ENCODE measurements at regions not wholly inside any gene's neighbourhood (a gene's known extent, or its start where the extent isn't known, plus 50 kb on each side); places are given as distances from the start of the nearest gene placed in this dataset.

DNA sequence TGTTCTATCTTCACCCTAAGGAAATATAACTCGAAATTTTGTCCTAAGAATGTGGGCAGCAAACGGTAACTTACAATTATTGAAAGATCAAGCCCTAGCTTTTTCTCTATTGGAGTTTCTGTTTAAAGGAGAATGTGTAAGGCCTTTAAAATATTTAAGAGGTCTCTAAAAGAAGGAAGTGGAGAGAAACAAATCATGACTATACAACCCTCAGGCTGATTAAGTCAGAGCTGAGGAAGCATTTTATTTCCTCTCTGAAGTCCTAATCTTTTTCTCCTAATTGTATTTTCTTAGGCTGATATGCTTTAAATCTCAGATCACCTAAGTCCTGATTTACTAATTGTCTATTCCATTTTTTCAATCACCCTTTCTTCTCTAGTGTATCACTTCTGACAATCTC, 1708.8 kb upstream of the C9orf72 start:
- TF ChIP-seq RAD21 (IDR thresholded peaks at IDR 0.05; ENCODE audit: low read length) (no peak), RFX5 (IDR thresholded peaks at IDR 0.05; ENCODE audit: low read depth, low read length) (no peak), SMC3 (IDR thresholded peaks at IDR 0.05; ENCODE audit: low read depth, low read length) (no peak), NFE2L2 (IDR thresholded peaks at IDR 0.05; ENCODE audit: low read depth, low read length) (no peak), FOS (IDR thresholded peaks at IDR 0.05; ENCODE audit: low read depth, low read length) (no peak), BHLHE40 (IDR thresholded peaks at IDR 0.05; ENCODE audit: low read depth, low read length) (no peak), POLR2A (IDR thresholded peaks at IDR 0.05; ENCODE audit: low read depth, low read length) (no peak)
- Histone ChIP-seq H3K4me1 (ENCODE audit: control insufficient read depth, insufficient read depth, low read length) (no peaks in the 10 kb centered on the region), H4K20me1 (ENCODE audit: insufficient read depth, low read length) (no peaks in the 10 kb centered on the region), H4K8ac (ENCODE audit: low read depth in 2 of 2, low read length in 2 of 2) (no peak overlapping the region), H3K9ac (ENCODE audit: low read depth, low read length) (no peak overlapping the region), H3K4me3 (ENCODE audit: insufficient read depth, low read depth, low read length) (no peak overlapping the region), H2BK20ac (ENCODE audit: low read depth, low read length) (no peak overlapping the region), H3K36me3 (ENCODE audit: control insufficient read depth, insufficient read depth, low read length) (no peaks in the 10 kb centered on the region), H2AK5ac (ENCODE audit: low read depth, low read length) (no peak overlapping the region), H2BK120ac (ENCODE audit: low read depth, low read length) (no peak overlapping the region), H2BK5ac (ENCODE audit: low read depth, low read length, poor library complexity, severe bottlenecking) (no peak overlapping the region), H3K4me2 (ENCODE audit: low read depth, low read length) (no peak overlapping the region), H3K9me1 (ENCODE audit: insufficient read depth, low read length) (no peaks in the 10 kb centered on the region), H3K56ac (ENCODE audit: extremely low read depth, insufficient read depth, low read length) (no peak overlapping the region), H3K27me3 (ENCODE audit: control insufficient read depth, insufficient read depth, low read length) (no peaks in the 10 kb centered on the region), H4K91ac (ENCODE audit: insufficient read depth, low read depth, low read length) (no peak overlapping the region), H3K4ac (ENCODE audit: low read depth, low read length) (no peak overlapping the region), H2AFZ (replicated peaks; ENCODE audit: low read length, poor library complexity) (no peak overlapping the region), H2BK15ac (ENCODE audit: low read depth, low read length) (no peak overlapping the region), H3K18ac (ENCODE audit: low read depth, low read length) (no peak overlapping the region), H3K23ac (ENCODE audit: low read depth, low read length) (no peak overlapping the region), H3K9me3 (ENCODE audit: control insufficient read depth, insufficient read depth, low read length) (peaks cover 2% of the 10 kb centered on the region; the same call in 1 of the 2 replicates), H4K5ac (ENCODE audit: low read depth, low read length) (no peak overlapping the region), H3K27ac (ENCODE audit: insufficient read depth, low read length) (no peak overlapping the region), H3K79me1 (ENCODE audit: low read depth in 1 of 2, low read length in 2 of 2) (no peaks in the 10 kb centered on the region), H3K14ac (replicated peaks; ENCODE audit: low read depth, low read length) (no peak overlapping the region), H2AK9ac (replicated peaks; ENCODE audit: low read depth, low read length, poor library complexity) (no peak overlapping the region)
- ChIA-PET CTCF (no interaction called here), POLR2A (ENCODE audit: unreplicated experiment) (no interaction called here)
- ATAC-seq (ENCODE audit: low read depth) (no peak), DNase-seq (no peak)
- intact Hi-C loops (cut with micrococcal nuclease): no loop called here
- dilution Hi-C loops (cut with HindIII; ENCODE audit: low sequenced_read_pairs, unreplicated experiment): no loop called here
- BruUV-seq (replicated peaks): no TSS peak
- in situ Hi-C loops (cut with MboI; ENCODE audit: low sequenced_read_pairs): no loop called here
- WGBS, 2 experiments (ENCODE audit: extremely low coverage in 2 of 2, insufficient read length in 1 of 2): no CpG with 5 or more reads among the region's 2 CpGs
